Activated CD4-positive, alpha-beta T cell treated with anti-CD3 and anti-CD28 coated beads, Interleukin-2, amount 50 U/mL, for 24 hours (primary cell): ENCODE measurements at regions not wholly inside any gene's neighbourhood (a gene's known extent, or its start where the extent isn't known, plus 50 kb on each side); places are given as distances from the start of the nearest gene placed in this dataset.
"Not testable (repeated sequence)": the region's sequence is repeated elsewhere in the genome, so short reads cannot be mapped to it uniquely, and the experiment has no call there.

Source experiments
- DNase-seq, 2 donors: peaks; one replicate each; pipeline ENCODE4 v3.0.0-alpha.2; 2020; ENCODE audit warnings: low read depth in 1 of 2, low spot score in 1 of 2

DNA sequence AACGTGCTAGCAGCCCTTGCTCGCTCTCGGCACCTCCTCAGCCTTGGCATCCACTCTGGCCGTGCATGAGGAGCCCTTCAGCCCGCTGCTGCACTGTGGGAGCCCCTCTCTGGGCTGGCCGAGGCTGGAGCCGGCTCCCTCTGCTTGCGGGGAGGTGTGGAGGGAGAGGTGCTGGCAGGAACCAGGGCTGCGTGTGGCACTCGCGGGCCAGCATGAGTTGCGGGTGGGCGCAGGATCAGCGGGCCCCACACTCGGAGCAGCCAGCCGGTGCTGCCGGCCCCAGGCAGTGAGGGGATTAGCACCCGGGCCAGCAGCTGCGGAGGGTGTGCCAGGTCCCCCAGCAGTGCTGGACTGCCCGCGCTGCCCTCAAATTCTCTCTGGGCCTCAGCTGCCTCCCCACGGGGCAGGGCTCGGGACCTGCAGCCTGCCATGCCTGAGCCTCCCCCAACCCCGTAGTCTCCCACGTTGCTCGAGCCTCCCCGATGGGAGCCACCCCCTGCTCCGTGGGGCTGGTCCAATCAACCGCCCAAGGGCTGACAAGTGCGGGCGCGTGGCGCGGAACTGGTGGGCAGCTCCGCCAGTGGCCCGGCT, 1743.4 kb upstream of the CELF4 start:
- not testable (repeated sequence) for DNase-seq

DNA sequence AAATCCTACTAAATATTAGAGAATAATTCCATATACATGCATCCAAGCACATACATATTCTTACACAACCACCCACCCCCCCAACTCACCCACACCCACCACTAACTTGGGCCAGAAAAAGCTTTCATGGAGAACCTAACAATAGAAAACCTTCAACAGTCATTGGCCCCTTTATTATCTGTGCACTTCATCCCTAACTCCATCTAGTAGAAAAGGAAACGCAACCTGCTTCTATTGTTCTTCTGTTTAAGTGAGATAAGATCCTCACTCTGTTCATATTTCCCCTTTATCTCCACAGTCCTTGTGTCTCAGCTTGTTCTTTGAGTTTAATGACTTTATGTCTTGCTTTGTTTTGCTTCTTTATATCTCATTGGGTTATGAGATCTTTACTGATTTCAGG, 1740.2 kb upstream of the CELF4 start:
- DNase-seq, result no peak

DNA sequence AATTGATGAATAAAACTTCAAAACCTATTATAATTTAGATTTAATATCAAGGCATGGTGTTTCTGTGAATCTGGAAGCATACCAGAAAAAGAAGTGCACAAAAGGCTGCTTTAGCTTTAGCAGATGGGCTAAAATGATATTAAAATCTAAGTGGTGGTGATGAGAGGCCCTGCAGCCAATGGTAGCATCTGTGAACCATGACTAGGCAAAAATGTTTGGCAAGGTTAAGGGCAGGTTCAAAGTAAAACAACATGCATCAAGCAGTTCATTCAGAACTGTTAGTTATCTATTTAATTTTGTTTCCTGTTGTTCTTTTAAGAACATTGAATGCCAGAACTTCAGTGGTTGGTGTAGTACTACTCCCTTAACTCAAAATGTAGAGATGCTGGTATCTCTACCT, 1736.9 kb upstream of the CELF4 start:
- no peak for DNase-seq

DNA sequence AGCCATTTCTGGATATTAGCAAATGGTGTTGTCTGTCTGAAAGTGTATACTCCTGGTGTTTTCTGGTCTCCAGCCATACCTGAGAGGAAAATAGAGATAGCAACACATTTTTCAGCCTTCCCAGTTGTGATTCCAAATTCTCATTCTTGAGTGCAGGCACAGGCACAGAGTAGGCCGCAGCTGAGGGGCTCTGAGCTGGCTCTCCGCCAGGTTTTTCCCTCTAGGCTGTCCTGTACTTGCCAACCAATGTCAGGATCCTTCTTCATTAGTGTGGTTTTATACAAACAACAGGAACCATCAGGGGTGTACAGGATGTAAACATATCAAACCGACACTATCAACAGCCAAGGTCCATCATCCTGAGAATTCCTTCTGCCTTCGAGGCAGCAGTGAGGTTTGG, 1733.6 kb upstream of the CELF4 start:
- DNase-seq, result no peak

DNA sequence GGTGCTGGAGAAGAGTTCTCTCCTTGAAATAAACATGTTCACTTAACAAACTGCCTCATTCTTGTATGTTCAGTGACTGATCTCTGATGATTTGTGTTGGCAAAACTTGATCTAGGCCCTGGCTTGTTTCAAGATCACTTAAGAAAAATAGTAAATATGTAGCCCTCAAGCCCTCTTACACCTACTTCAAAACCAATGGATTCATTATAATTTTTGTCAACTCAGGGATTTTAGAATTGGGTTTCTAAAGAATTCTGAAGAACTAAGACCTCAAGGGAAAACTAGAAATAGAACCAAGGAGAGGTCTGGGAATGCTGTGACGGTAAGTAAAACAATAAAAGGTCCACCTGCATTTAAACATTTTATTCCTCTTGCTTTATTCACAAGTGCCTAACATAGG, 1731.6 kb upstream of the CELF4 start:
- no peak for DNase-seq

GRCh38 chr18:39296293-39296888, 1730.8 kb upstream of the CELF4 start:
- no peak for DNase-seq

GRCh38 chr18:39276764-39277163, 1711.2 kb upstream of the CELF4 start:
- DNase-seq, result no peak

- no peak for DNase-seq
Observed at GRCh38 chr18:39274535-39274934, 1708.9 kb upstream of the CELF4 start.

- no peak for DNase-seq
Observed at GRCh38 chr18:39272230-39272629, 1706.6 kb upstream of the CELF4 start.

DNA sequence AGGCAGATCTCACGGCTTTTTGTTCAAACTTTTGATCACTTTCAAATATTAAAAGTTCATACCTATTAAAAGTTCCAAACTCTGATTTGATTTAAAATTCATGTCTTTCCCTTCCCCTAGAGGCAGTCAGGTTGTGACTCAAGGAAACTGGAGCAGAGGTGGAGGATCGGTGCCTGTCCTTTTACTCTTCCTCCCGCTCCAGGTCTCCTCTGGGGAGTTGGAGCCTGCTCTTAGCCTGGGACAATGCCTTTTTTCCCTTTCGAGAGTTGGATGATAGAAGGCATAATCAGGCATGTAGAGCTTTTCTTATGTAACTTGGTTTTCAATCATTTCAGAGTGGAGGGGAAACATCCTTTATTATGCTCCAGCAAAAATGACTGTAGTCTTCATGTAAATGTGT, 1706.1 kb upstream of the CELF4 start:
- DNase-seq, result no peak

DNA sequence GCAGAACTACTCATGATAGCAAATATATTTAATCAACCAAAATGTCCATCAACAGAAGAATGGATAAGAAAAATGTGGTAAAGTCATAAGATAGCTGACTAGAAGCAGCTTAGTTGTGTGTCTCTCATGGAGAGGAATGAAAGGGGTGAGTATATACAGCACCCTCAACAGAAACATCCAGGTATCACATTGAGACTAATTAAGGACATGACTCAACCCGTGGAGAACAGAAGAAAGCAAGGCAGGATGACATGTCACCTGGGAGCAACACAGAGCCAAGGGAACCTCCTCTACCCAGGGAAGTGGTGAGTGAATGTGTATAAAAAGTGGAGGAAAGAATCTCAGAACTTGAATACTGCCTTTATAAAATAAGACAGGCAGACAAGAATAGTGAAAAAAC, 1695.0 kb upstream of the CELF4 start:
- no peak for DNase-seq

DNA sequence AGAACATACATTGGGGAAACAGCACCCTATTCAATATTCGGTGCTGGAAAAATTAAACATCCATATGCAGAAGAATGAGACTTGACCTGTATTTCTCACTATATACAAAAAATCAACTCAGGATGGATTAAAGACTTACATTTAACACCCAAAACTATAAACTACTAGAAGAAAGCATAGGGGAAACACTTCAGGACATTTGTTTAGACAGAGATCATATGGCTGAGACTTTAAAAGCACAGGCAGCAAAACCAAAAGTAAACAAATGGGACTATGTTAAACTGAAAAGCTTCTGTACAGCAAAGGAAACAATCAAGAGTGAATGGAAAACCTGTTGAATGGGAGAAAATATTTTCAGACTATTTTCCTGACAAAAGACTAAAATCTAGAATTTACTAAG, 1694.1 kb upstream of the CELF4 start:
- DNase-seq, result no peak

DNA sequence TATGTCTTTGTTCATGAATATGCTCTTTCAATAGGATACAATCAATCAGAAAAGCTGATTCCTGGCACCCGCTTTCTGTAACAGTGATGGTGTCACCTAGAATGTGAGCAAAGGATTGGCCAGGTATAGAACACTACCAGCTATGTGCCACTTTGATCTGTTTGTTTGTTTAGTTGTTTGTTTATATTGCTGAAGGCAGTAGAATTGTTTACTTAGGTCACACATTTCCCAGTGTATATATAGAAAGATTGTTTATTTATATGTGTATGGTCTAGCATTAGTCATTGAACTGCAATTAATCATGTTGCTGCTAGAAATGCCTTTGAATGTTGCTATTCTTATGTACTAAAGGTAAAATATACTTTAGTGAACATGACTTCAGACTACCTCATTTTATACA, 1678.6 kb upstream of the CELF4 start:
- no peak for DNase-seq

- no peak for DNase-seq
Observed at GRCh38 chr18:39241534-39241933, 1675.9 kb upstream of the CELF4 start.

- no peak for DNase-seq
Observed at GRCh38 chr18:39238981-39239660, 1673.5 kb upstream of the CELF4 start.

GRCh38 chr18:39235118-39235719, 1669.6 kb upstream of the CELF4 start:
- DNase-seq, result no peak

DNA sequence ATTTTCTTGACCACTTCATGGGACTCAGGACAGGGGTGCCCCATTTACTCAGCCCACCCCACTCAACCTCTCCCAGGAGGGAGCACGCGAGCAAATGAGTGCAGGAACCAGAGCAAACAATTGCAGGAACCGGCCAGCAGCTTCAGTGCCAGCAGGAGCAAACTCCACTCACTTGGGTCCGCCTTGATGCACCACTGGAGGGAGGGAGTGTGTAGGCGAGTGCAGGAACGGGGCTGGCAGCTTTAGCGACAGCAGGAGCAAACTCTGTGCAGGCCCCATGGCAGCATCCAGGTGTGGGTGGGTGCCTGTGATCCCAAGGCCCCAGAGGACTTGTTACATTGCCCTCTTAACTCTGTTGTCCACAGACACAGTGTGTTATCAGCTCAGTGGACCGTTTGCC, 1667.3 kb upstream of the CELF4 start:
- no peak for DNase-seq

DNA sequence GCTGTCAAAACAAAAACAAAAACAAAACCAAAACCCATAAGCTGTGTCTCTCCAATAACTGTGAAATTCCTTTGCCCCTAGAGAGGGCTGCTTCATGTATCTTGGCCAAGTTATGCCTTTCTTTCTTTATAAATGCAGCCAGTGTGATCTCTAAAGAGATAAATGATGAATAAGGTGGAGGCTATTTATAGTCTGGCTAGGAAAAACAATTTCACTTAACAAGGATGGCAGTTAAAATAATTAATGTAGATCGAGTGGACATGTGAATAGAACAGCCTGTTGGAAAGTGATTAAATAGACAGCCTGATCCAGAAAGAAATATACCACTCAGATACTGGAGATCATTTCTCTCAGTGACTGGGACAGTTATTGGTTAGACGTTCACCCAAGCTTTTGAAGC, 1666.9 kb upstream of the CELF4 start:
- DNase-seq, result no peak

GRCh38 chr18:39230086-39230803, 1664.6 kb upstream of the CELF4 start:
- no peak for DNase-seq

DNA sequence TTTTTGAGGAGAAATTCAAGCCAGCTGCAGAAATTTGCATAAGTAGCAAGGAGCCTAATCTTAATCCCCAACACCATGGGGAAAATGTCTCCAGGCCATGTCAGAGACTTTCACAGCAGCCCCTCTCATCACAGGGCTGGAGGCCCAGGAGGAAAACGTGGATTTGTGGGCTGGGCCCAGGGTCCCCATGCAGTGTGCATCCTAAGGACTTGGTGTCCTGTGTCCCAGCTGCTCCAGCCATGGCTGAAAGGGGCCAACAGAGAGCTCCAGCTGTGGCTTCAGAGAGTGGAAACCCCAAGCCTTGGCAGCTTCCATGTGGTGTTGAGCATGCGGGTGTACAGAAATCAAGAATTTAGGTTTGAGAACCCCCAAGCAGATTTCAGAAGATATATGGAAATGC, 1662.2 kb upstream of the CELF4 start:
- DNase-seq, result not testable (repeated sequence)

DNA sequence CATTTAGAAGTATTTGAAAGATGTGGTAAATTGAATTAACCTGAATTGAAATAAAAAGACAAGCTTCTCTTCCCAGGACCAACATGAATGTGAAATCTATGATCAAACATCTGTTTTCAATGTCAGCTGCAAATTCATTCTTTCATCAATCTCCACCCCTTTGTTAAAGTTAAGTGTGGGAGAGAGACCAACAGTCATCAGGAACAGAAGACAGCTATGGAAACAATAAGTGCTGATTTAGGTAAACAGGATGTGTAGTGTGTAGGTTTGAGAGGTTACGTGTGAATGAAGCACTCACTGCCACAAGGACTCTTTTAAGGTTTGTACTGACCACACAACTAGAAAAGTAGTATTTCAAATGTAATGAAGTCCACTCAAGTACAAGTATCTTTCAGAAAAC, 1659.8 kb upstream of the CELF4 start:
- DNase-seq, result no peak

DNA sequence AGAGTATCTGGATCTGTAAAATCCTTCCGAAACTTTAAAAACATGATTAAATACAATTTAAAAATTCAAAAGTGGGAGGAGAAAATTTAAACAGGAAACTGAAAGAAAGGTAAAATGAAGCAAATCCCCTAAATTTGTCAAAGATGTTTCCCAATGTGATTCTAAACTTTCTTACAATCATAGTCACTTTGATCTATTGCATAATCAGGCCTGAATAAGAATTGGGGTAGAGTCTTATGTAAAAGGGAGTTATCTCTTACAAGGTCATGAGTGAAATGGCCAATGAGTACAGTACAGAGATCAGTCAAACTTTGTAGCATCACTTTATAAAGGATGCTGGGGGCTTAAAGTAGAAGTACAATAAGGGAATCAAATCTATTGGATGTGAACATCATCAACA, 1657.7 kb upstream of the CELF4 start:
- DNase-seq, result no peak
